Neuronal stem cell (in vitro differentiated cells): ENCODE measurements at regions not wholly inside any gene's neighbourhood (a gene's known extent, or its start where the extent isn't known, plus 50 kb on each side); places are given as distances from the start of the nearest gene placed in this dataset.

Source experiments
- DNase-seq: peaks from one replicate; pipeline ENCODE4 v3.0.0-alpha.2; 2013; ENCODE audit warnings: low spot score
- H2AFZ ChIP-seq: one replicate; pipeline ENCODE4 v1.6.1; 2013; ENCODE audit warnings: mild to moderate bottlenecking, low read length, inconsistent platforms
- H2AK5ac ChIP-seq: 2 replicates; pipeline ENCODE4 v1.6.1; 2013; ENCODE audit warnings: low read depth, mild to moderate bottlenecking, inconsistent platforms, low read length, moderate library complexity, mixed read lengths
- H2BK120ac ChIP-seq: 2 replicates; pipeline ENCODE4 v1.6.1; 2013; ENCODE audit warnings: low read depth, mild to moderate bottlenecking, inconsistent platforms, low read length, moderate library complexity, mixed read lengths
- H2BK12ac ChIP-seq: one replicate; pipeline ENCODE4 v1.6.1; 2013; ENCODE audit warnings: low read length, inconsistent platforms
- H2BK15ac ChIP-seq: 2 replicates; pipeline ENCODE4 v1.6.1; 2013; ENCODE audit warnings: mild to moderate bottlenecking, low read length, inconsistent platforms, mixed read lengths
- H2BK5ac ChIP-seq: one replicate; pipeline ENCODE4 v1.6.1; 2013; ENCODE audit warnings: inconsistent platforms, mild to moderate bottlenecking, low read length, moderate library complexity
- H3K14ac ChIP-seq: one replicate; pipeline ENCODE4 v1.6.1; 2013; ENCODE audit warnings: low read length, inconsistent platforms
- H3K18ac ChIP-seq: 2 replicates; pipeline ENCODE4 v1.6.1; 2013; ENCODE audit warnings: low read length, inconsistent platforms
- H3K23ac ChIP-seq: 2 replicates; pipeline ENCODE4 v1.6.1; 2013; ENCODE audit warnings: low read depth, mild to moderate bottlenecking, mixed read lengths, low read length, inconsistent platforms; ENCODE audit not compliant: poor library complexity
- H3K27ac ChIP-seq: replicated peaks from 3 replicates; pipeline ENCODE4 v1.5.1; 2013; ENCODE audit warnings: low read length, inconsistent platforms
- H3K27me3 ChIP-seq, 3 experiments: 2 replicates each; pipeline ENCODE4 v1.6.1; 2013; ENCODE audit warnings: low read length in 3 of 3, mild to moderate bottlenecking in 2 of 3, inconsistent platforms in 1 of 3, low read depth in 1 of 3, mixed read lengths in 1 of 3, moderate library complexity in 1 of 3; ENCODE audit not compliant: control insufficient read depth in 3 of 3, insufficient read depth in 3 of 3
- H3K36me3 ChIP-seq, 2 donors: replicated peaks in 1 of 2; 2 replicates each; pipeline ENCODE4 v1.6.1; 2013; ENCODE audit warnings: low read length in 2 of 2; ENCODE audit not compliant: control insufficient read depth in 2 of 2, insufficient read depth in 2 of 2
- H3K4ac ChIP-seq: 2 replicates; pipeline ENCODE4 v1.6.1; 2013; ENCODE audit warnings: inconsistent platforms, mild to moderate bottlenecking, low read length, moderate library complexity
- H3K4me1 ChIP-seq, 2 donors: 1 replicate in 1 of 2; 2 replicates in 1 of 2; pipeline ENCODE4 v1.6.1; 2013; ENCODE audit warnings: low read length in 2 of 2, low read depth in 1 of 2; ENCODE audit not compliant: control insufficient read depth in 2 of 2, insufficient read depth in 1 of 2
- H3K4me2 ChIP-seq: one replicate; pipeline ENCODE4 v1.6.1; 2013; ENCODE audit warnings: mild to moderate bottlenecking, low read length, inconsistent platforms; ENCODE audit not compliant: insufficient read depth, poor library complexity, severe bottlenecking
- H3K4me3 ChIP-seq, 2 donors: 2 replicates each; pipeline ENCODE4 v1.5.1; 2013; ENCODE audit warnings: low read length in 2 of 2, mild to moderate bottlenecking in 2 of 2, inconsistent platforms in 1 of 2, moderate library complexity in 1 of 2
- H3K79me1 ChIP-seq: one replicate; pipeline ENCODE4 v1.6.1; 2013; ENCODE audit warnings: low read depth, mild to moderate bottlenecking, inconsistent platforms, low read length, moderate library complexity
- H3K9ac ChIP-seq: one replicate; pipeline ENCODE4 v1.6.1; 2013; ENCODE audit warnings: mild to moderate bottlenecking, low read depth, low read length, inconsistent platforms; ENCODE audit not compliant: poor library complexity
- H3K9me3 ChIP-seq, 2 donors: replicated peaks in 1 of 2; 2 replicates each; pipeline versions ENCODE3 to v1.6.1; 2013; ENCODE audit warnings: low read length in 2 of 2, mild to moderate bottlenecking in 2 of 2, inconsistent platforms in 1 of 2, low read depth in 1 of 2, mixed read lengths in 1 of 2, moderate library complexity in 1 of 2; ENCODE audit not compliant: control insufficient read depth in 2 of 2, insufficient read depth in 1 of 2
- H4K8ac ChIP-seq: one replicate; pipeline ENCODE4 v1.6.1; 2013; ENCODE audit warnings: low read depth, mild to moderate bottlenecking, inconsistent platforms, low read length, moderate library complexity
- H4K91ac ChIP-seq: one replicate; pipeline ENCODE4 v1.6.1; 2013; ENCODE audit warnings: low read length, low read depth, mild to moderate bottlenecking, inconsistent platforms; ENCODE audit not compliant: poor library complexity
- WGBS, 2 donors: extraction: QIAGEN DNeasy Blood & Tissue Kit; methylation state at CpG; one replicate each; pipeline ENCODE4 v1.1.7; 2013; ENCODE audit warnings: missing lambda C conversion rate in 2 of 2, mixed read lengths in 1 of 2; ENCODE audit not compliant: insufficient read length in 2 of 2, insufficient replicate concordance in 1 of 2; ENCODE audit errors: extremely low coverage in 2 of 2; 5-methylcytosine and 5-hydroxymethylcytosine counted together

DNA sequence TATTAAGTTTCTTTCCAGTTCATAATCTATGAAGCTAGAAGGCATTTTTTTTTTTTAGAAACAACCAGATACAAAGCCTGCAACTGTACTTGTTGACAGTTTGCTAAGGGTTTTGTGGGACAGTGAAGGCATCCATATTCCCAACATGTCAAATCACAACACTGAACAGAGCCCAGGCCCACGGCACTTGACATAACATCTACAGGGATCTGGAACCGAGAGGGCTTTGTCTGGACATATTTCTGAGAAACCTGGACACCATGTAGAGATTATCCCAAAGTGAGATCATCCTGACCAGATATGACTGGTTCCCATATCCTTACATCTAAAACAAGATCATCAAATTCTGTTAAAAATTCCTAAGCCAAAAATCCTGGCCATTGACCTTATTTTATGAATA is 336.3 kb downstream of the ACTL7B start:
- H4K91ac ChIP-seq: no peak overlapping the region
- no peaks in the 10 kb centered on the region for H3K79me1 ChIP-seq
- no peak overlapping the region for H3K27ac ChIP-seq
- H2AFZ ChIP-seq: no peak overlapping the region
- H3K4me1 ChIP-seq: no peaks in the 10 kb centered on the region
- H3K4ac ChIP-seq: no peak overlapping the region
- no peak overlapping the region for H3K23ac ChIP-seq
- H2BK15ac ChIP-seq: no peak overlapping the region
- no peak overlapping the region for H2BK120ac ChIP-seq
- DNase-seq: no peak
- no peak overlapping the region for H3K4me2 ChIP-seq
- H3K9ac ChIP-seq: no peak overlapping the region
- H3K18ac ChIP-seq: no peak overlapping the region
- no peak overlapping the region for H2BK5ac ChIP-seq
- no peak overlapping the region for H4K8ac ChIP-seq
- H2BK12ac ChIP-seq: no peak overlapping the region
- no peaks in the 10 kb centered on the region for H3K36me3 ChIP-seq
- H3K9me3 ChIP-seq: no peaks in the 10 kb centered on the region
- H2AK5ac ChIP-seq: no peak overlapping the region
- H3K4me3 ChIP-seq: no peak overlapping the region
- no peaks in the 10 kb centered on the region for H3K27me3 ChIP-seq
- WGBS, 2 donors: no CpG with 5 or more reads among the region's 2 CpGs
- no peak overlapping the region for H3K14ac ChIP-seq

DNA sequence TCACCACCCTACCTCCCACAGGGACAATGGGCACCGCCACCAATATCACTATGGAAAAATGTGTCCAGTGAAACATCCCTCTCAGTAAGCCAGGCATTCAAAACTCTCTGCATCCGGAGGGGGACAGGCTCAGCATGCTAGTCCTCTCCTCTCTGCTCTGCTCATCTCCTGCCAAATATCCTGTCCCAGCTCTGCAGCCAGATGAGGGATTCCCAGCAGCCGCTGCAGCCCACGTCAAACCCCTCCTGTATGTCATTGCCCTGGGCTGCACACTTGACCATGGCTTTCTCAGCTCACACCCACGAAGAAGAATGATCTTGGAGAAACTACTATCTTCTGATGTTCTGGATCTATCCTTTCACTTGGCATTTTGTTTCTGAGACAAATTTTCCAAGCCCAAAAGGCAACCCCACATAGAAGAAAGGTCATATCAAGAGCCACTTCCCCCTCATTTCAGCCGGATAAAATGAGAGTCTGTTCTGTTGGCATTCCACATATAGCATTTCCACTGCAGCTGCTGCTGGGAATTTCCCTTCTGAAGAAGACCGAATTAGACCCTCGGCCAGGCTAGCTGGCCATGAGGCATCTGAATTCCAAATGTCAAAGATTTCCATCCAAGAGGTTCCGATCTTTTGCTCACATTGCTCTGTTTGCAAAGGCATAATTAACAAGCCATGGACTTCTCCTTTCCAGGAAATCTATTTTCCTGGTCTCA is 338.0 kb downstream of the ACTL7B start:
- Histone ChIP-seq H2AFZ (no peak overlapping the region), H3K18ac (no peak overlapping the region), H3K36me3 (no peaks in the 10 kb centered on the region), H3K4me2 (no peak overlapping the region), H2BK5ac (no peak overlapping the region), H4K91ac (no peak overlapping the region), H3K27me3 (no peaks in the 10 kb centered on the region), H3K14ac (no peak overlapping the region), H4K8ac (no peak overlapping the region), H2BK12ac (no peak overlapping the region), H3K4ac (no peak overlapping the region), H2BK15ac (no peak overlapping the region), H2BK120ac (no peak overlapping the region), H3K23ac (no peak overlapping the region), H2AK5ac (no peak overlapping the region), H3K9me3 (no peaks in the 10 kb centered on the region), H3K9ac (no peak overlapping the region), H3K27ac (no peak overlapping the region), H3K79me1 (no peaks in the 10 kb centered on the region), H3K4me1 (no peaks in the 10 kb centered on the region), H3K4me3 (no peak overlapping the region)
- no CpG with 5 or more reads among the region's 9 CpGs for WGBS, 2 donors
- no peak for DNase-seq

DNA sequence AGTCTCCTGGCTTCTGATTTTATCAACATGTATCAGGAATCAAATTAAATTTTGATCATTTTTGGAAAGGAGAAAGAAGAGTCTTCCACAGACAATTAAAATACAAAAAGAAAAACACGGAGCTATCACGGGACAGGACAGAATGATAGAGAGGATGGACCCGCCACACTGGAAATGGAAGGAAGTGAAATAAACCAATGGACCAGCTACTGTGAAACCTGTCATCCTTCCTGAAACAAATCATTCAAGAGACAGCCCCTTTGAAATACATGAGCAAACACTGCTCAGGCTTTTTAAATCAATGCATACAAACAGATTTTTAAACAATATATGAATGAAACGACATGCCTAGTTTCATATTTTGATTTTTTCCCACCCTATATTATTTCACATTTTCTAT is 339.4 kb downstream of the ACTL7B start:
- H3K4ac ChIP-seq: no peak overlapping the region
- H3K27ac ChIP-seq: no peak overlapping the region
- H2AFZ ChIP-seq: no peak overlapping the region
- no peaks in the 10 kb centered on the region for H3K36me3 ChIP-seq
- no peaks in the 10 kb centered on the region for H3K27me3 ChIP-seq
- no peak overlapping the region for H3K14ac ChIP-seq
- H3K23ac ChIP-seq: no peak overlapping the region
- H3K9ac ChIP-seq: no peak overlapping the region
- no peaks in the 10 kb centered on the region for H3K4me1 ChIP-seq
- no peaks in the 10 kb centered on the region for H3K79me1 ChIP-seq
- no peak overlapping the region for H2BK5ac ChIP-seq
- no peak overlapping the region for H3K4me3 ChIP-seq
- H2BK15ac ChIP-seq: no peak overlapping the region
- H4K91ac ChIP-seq: no peak overlapping the region
- no peak overlapping the region for H4K8ac ChIP-seq
- no peak overlapping the region for H3K4me2 ChIP-seq
- H3K9me3 ChIP-seq: no peaks in the 10 kb centered on the region
- no peak for DNase-seq
- no peak overlapping the region for H2BK120ac ChIP-seq
- H2BK12ac ChIP-seq: no peak overlapping the region
- no peak overlapping the region for H2AK5ac ChIP-seq
- no peak overlapping the region for H3K18ac ChIP-seq
- no CpG with 5 or more reads among the region's 4 CpGs for WGBS, 2 donors

DNA sequence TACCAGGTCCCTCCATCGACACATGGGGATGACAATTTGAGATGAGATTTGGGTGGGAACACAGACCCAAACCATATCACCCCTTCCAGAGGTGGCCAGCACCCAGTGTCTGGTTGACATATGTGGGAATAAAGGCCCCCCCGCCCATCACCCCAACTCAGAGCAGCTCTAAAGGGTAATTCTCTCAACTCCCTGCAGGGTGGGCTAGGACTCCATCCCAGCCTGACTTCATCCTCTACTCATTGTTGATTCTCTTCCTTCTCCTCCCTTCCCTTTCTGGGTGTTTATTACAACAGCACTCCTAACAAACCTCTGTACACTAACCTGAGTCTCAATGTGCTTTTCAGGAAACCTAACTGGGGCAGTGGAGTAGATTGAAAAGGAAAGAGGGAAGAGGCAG is 339.9 kb downstream of the ACTL7B start:
- H3K4me1 ChIP-seq: no peaks in the 10 kb centered on the region
- no peak for DNase-seq
- no peak overlapping the region for H2AK5ac ChIP-seq
- H3K9ac ChIP-seq: no peak overlapping the region
- no peak overlapping the region for H4K91ac ChIP-seq
- H3K79me1 ChIP-seq: no peaks in the 10 kb centered on the region
- H3K27ac ChIP-seq: no peak overlapping the region
- no peak overlapping the region for H3K14ac ChIP-seq
- H3K36me3 ChIP-seq: no peaks in the 10 kb centered on the region
- H3K9me3 ChIP-seq: no peaks in the 10 kb centered on the region
- H3K4me2 ChIP-seq: no peak overlapping the region
- no peak overlapping the region for H3K4me3 ChIP-seq
- WGBS, 2 donors: no CpG with 5 or more reads among the region's 2 CpGs
- no peak overlapping the region for H2BK15ac ChIP-seq
- H2BK120ac ChIP-seq: no peak overlapping the region
- no peak overlapping the region for H3K4ac ChIP-seq
- no peaks in the 10 kb centered on the region for H3K27me3 ChIP-seq
- no peak overlapping the region for H3K18ac ChIP-seq
- no peak overlapping the region for H2BK12ac ChIP-seq
- H4K8ac ChIP-seq: no peak overlapping the region
- H2AFZ ChIP-seq: no peak overlapping the region
- no peak overlapping the region for H3K23ac ChIP-seq
- H2BK5ac ChIP-seq: no peak overlapping the region
